ENCODE measurements at regions not wholly inside any gene's neighbourhood (a gene's known extent, or its start where the extent isn't known, plus 50 kb on each side); places are given as distances from the start of the nearest gene placed in this dataset.

GRCh38 chr5:105745111-105745510, 1925.6 kb downstream of the EFNA5 start:
- in situ Hi-C loops (cut with MboI; ENCODE audit: low pct_unique_long_range_greater_than_20kb, low sequenced_read_pairs): no loop called here

GRCh38 chr5:105740242-105740641, 1930.5 kb downstream of the EFNA5 start:
- in situ Hi-C loops (cut with MboI; ENCODE audit: low pct_unique_long_range_greater_than_20kb, low sequenced_read_pairs): no loop called here
- no peak for DNase-seq

More at GRCh38 chr5:105745111-105745510, 1925.6 kb downstream of the EFNA5 start:
- DNase-seq: no peak

DNA sequence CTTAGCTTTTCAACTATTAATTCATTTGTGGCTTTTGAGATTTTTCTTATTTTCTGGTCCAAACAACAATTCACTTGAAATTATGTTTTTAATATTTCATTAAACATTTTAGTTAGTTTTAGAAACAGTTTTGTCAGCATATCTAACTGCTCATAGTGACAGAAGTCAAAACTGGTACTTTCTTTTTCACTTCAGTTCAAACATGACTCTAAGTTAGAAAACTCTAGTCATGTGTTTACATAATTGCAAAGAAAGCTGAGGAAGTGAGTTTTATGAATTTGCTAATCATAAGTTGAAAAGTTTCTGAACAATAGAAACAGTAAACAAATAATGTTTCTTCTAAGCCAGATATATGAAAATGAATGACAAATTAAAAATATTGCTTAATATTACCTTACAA, 1931.0 kb downstream of the EFNA5 start:
- in situ Hi-C loops (cut with MboI; ENCODE audit: low pct_unique_long_range_greater_than_20kb, low sequenced_read_pairs): no loop called here
- DNase-seq: no peak

DNA sequence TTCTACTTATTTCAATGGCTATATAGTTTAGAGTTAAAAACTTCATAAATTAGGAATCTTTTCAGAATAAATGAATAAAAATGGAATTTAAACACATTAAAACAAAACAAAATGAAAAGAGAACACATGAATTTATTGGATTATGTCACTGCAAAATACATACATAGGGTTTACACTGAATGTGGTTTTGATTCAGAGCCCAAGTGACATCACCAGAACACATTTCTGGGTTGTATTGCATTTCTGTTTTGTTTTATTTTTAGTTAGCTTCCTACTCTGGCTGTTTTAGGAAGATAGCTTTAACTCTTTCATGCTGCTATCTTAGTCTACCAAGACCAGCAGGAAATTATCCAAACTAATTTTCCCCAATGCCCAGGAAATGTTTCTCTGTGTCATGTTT, 1935.0 kb downstream of the EFNA5 start:
- in situ Hi-C loops (cut with MboI; ENCODE audit: low pct_unique_long_range_greater_than_20kb, low sequenced_read_pairs): no loop called here
- DNase-seq: no peak

GRCh38 chr5:105730982-105731381, 1939.8 kb downstream of the EFNA5 start:
- in situ Hi-C loops (cut with MboI; ENCODE audit: low pct_unique_long_range_greater_than_20kb, low sequenced_read_pairs): no loop called here
- no peak for DNase-seq

DNA sequence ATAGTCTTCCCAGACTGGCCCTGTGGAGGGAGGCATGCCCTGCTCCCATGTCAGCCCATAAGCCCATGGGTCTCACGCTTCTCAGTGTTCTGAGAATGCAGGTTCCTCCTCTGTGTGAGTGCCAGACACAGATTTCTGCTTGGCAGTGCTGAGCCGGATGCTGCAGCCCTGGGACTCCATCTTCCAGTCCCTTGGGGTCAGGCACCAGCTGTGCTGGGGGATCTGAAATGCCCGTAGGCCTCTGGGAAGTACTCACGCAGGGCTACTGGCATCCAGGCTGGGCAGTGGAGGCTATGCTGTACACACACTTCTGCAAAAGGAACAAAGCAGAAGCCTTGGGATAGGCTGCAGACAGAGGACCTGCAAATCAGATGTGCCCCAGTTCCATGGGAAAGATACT, 1944.6 kb downstream of the EFNA5 start:
- in situ Hi-C loops (cut with MboI; ENCODE audit: low pct_unique_long_range_greater_than_20kb, low sequenced_read_pairs): no loop called here
- DNase-seq: no peak

DNA sequence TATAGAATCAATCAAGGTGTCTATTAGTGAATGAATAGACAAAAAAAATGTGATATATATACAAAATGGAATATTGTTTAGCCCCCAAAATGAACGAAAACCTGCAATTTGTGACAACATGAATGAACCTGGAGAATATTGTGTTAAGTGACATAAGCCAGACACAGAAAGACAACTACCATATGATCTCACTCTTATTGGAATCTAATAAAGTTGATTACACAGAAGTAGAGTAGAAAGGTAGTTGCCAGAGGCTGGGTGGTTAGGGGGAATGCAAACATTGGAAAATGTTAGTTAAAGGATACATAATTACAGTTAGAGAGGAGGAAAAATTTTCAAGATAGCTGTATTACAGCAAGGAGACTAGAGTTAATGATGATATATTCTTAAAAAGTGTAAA, 1962.3 kb downstream of the EFNA5 start:
- DNase-seq: no peak
- in situ Hi-C loops (cut with MboI; ENCODE audit: low pct_unique_long_range_greater_than_20kb, low sequenced_read_pairs): no loop called here

DNA sequence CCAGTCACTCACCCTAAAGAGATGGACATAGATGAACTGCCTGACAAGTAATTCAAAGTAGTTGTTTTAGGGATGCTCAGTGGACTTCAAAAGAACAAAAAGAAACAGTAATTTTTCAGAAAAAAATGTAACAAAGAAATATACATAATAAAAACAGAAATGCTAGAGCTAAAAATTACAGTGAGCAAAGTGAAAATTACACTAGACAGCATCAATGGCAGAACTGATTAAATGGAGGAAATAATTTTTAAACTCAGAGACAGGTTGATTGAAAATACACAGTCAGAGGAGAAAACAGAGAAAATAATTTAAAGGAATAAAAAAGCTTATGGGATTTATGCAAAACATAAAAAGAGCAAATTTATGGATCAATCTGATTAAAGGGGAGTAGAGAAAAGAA, 1968.4 kb downstream of the EFNA5 start:
- in situ Hi-C loops (cut with MboI; ENCODE audit: low pct_unique_long_range_greater_than_20kb, low sequenced_read_pairs): no loop called here
- DNase-seq: no peak

- DNase-seq: no peak
- in situ Hi-C loops (cut with MboI; ENCODE audit: low pct_unique_long_range_greater_than_20kb, low sequenced_read_pairs): no loop called here
Measured at GRCh38 chr5:105696440-105696839, 1974.3 kb downstream of the EFNA5 start.

DNA sequence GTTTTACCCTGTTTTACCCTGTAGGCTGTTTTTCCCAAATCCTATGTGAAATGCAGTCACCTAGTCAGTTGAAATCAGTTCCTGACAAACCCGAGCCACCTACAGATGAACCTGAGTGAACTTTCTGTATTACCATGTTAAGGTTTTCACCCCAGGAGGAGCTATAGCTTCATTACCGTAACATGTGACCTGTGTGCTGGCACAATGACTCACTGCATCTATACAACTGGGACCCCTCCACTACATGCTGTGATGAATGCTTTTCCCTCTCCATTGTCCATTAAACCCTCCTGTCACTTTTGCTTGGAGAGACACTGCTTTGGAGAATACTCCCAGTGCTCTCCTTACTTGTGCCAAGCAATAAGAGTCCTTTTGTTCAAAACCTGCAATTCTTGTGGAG, 1974.8 kb downstream of the EFNA5 start:
- no peak for DNase-seq
- in situ Hi-C loops (cut with MboI; ENCODE audit: low pct_unique_long_range_greater_than_20kb, low sequenced_read_pairs): no loop called here

- in situ Hi-C loops (cut with MboI; ENCODE audit: low pct_unique_long_range_greater_than_20kb, low sequenced_read_pairs): no loop called here
- no peak for DNase-seq
Measured at GRCh38 chr5:105689596-105689995, 1981.1 kb downstream of the EFNA5 start.

- in situ Hi-C loops (cut with MboI; ENCODE audit: low pct_unique_long_range_greater_than_20kb, low sequenced_read_pairs): no loop called here
- no peak for DNase-seq
Measured at GRCh38 chr5:105688227-105688792, 1982.4 kb downstream of the EFNA5 start.

DNA sequence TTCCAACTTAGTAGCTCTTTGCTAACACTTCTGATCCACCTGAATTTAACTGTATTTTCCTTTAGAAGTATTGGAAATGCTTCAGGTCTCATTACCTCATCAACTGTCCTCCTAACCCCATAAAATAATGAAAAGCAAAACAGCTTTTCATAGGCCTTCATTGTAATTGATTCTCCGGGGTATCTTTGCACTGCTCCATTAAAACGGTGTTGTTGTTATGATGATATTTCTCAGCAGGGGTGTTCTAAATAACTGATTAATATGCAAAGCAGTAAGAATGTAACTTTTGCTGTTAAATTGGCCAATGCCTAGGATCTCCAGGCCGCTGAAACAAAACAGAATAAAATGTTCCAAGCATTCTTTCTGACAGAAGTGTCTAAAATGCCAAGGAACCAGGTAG, 1983.2 kb downstream of the EFNA5 start:
- in situ Hi-C loops (cut with MboI; ENCODE audit: low pct_unique_long_range_greater_than_20kb, low sequenced_read_pairs): no loop called here
- no peak for DNase-seq

- DNase-seq: no peak
- in situ Hi-C loops (cut with MboI; ENCODE audit: low pct_unique_long_range_greater_than_20kb, low sequenced_read_pairs): no loop called here
Measured at GRCh38 chr5:105685884-105686283, 1984.9 kb downstream of the EFNA5 start.

DNA sequence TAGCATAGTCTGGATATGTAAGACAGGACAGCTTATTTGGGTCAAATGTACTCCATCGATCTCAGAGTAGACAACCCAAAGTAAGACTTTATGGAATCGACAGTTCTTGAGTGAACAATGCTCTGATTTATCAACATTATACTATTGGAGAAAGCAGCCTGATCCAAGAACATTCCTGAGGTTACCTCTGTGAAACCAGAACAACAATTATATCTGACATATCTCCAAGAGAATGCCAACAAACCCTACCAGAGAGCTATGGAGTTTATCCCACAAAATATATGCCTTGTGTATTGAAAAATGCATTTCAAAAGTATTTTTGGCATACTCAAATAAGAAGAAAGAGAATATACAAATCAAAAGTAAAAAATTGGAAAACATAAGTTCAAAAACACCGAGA, 1985.9 kb downstream of the EFNA5 start:
- no peak for DNase-seq
- in situ Hi-C loops (cut with MboI; ENCODE audit: low pct_unique_long_range_greater_than_20kb, low sequenced_read_pairs): no loop called here

DNA sequence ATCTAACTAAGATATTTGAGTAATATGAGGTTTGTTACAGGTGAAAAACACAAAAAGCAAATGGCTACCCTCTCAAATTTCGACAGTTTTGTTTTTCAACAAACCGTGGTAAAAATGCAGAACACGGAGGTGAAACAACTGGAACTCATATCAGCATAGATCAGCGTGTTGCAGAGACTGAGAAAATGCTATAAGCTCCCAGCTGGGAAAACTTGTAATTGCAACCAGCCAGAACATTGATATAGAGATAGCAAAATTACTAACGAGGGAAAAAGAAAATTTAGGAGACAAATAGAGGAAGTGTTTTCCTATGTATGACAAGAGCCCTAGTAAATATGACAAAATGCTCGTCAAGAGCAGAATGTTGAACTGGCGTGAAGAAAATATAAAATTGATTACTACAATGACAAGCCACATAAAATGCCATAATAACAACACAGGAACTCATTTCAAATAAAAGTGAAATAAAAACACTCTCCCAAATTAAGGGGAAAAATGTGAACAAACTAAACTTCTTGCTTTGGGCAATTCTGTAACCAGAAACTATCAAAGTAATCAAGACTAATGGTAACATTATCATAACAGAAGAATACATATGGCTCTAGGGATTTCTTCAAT, 1989.8 kb downstream of the EFNA5 start:
- in situ Hi-C loops (cut with MboI; ENCODE audit: low pct_unique_long_range_greater_than_20kb, low sequenced_read_pairs): no loop called here

GRCh38 chr5:105677291-105677690, 1993.4 kb downstream of the EFNA5 start:
- in situ Hi-C loops (cut with MboI; ENCODE audit: low pct_unique_long_range_greater_than_20kb, low sequenced_read_pairs): no loop called here
- no peak for DNase-seq

More for the DNA sequence above, 1989.8 kb downstream of the EFNA5 start:
- no peak for DNase-seq

- no peak for DNase-seq
- in situ Hi-C loops (cut with MboI; ENCODE audit: low pct_unique_long_range_greater_than_20kb, low sequenced_read_pairs): no loop called here
Measured at GRCh38 chr5:105670596-105670995, 2000.1 kb downstream of the EFNA5 start.

GRCh38 chr5:105663671-105664070, 2007.1 kb downstream of the EFNA5 start:
- no peak for DNase-seq
- in situ Hi-C loops (cut with MboI; ENCODE audit: low pct_unique_long_range_greater_than_20kb, low sequenced_read_pairs): no loop called here

DNA sequence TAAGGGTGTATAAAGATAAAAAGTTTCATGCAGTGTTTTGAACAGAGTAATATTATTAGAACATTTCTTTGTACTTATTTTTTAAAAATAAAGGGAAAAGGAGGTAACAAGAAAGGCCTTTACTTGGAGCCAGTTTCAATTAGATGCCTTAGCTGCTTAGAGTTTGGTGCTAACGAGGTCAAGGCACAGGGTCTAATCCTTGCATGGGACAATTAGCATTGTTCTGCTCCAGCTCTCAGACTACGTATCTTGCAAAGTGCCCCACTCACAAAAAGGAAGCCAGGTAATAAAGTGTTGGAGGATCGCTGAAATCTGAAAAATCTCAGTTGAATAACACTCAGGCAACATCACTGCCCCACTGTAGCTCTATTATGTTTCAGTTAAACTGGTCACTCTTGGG, 2011.3 kb downstream of the EFNA5 start:
- no peak for DNase-seq
- in situ Hi-C loops (cut with MboI; ENCODE audit: low pct_unique_long_range_greater_than_20kb, low sequenced_read_pairs): no loop called here

- no peak for DNase-seq
- in situ Hi-C loops (cut with MboI; ENCODE audit: low pct_unique_long_range_greater_than_20kb, low sequenced_read_pairs): no loop called here
Measured at GRCh38 chr5:105640328-105640727, 2030.4 kb downstream of the EFNA5 start.
